Panc1 (cell line): ENCODE measurements at regions not wholly inside any gene's neighbourhood (a gene's known extent, or its start where the extent isn't known, plus 50 kb on each side); places are given as distances from the start of the nearest gene placed in this dataset.
A peak's percentile ranks its signal among the peaks of the same experiment; 100 is the strongest.

Experiments used
- ATAC-seq: fragments of 200-7000 bp; cut with Tn5 transposase; 2 replicates; pipeline ENCODE4 v1.9.1; 2020; ENCODE audit warnings: mild to moderate bottlenecking, moderate library complexity
- BruUV-seq: library from RNA; stranded (reverse); fragments of 400-500 nt; replicated peaks from 2 replicates; lab custom pipeline; 2021; lab: Mats Ljungman, UMichigan
- CTCF ChIA-PET: fragments of 300-600 bp; sonication (Branson Sonifier 250); formaldehyde crosslinking; loops from one replicate; lab custom pipeline; 2022; ENCODE audit warnings: antibody characterized with exemption; lab: Charles Lee
- POLR2A ChIA-PET: fragments of 300-600 bp; sonication (Branson Sonifier 250); formaldehyde crosslinking; loops from one replicate; lab custom pipeline; 2022; ENCODE audit warnings: antibody characterized with exemption; lab: Charles Lee
- DNase-seq: peaks from one replicate; pipeline ENCODE4 v3.0.0-alpha.2; 2010; ENCODE audit warnings: low read depth, low spot score
- H3K27ac ChIP-seq: 2 replicates; pipeline ENCODE4 v1.5.1; 2011; ENCODE audit warnings: mild to moderate bottlenecking, low read length, inconsistent platforms
- H3K27me3 ChIP-seq: fragments of 200-500 bp; sonication (Bioruptor generic); 2 replicates; pipeline ENCODE4 v1.6.0; 2014; ENCODE audit warnings: low read length, inconsistent platforms; ENCODE audit not compliant: control insufficient read depth, insufficient read depth
- H3K36me3 ChIP-seq: fragments of 200-500 bp; sonication (Bioruptor generic); 2 replicates; pipeline ENCODE4 v1.5.1; 2014; ENCODE audit warnings: inconsistent platforms, mild to moderate bottlenecking, low read length, moderate library complexity; ENCODE audit not compliant: control insufficient read depth, insufficient read depth
- H3K4me1 ChIP-seq: 2 replicates; pipeline ENCODE4 v1.5.1; 2011; ENCODE audit warnings: inconsistent platforms, mild to moderate bottlenecking, low read length, moderate library complexity; ENCODE audit not compliant: control insufficient read depth, insufficient read depth
- H3K4me3 ChIP-seq, 2 experiments: 2 replicates each; pipeline ENCODE4 v1.5.1; 2011 to 2012; ENCODE audit warnings: low read depth in 2 of 2, low read length in 2 of 2, mild to moderate bottlenecking in 2 of 2, inconsistent platforms in 1 of 2, moderate library complexity in 1 of 2
- H3K9me3 ChIP-seq: fragments of 200-500 bp; sonication (Bioruptor generic); 2 replicates; pipeline ENCODE4 v1.5.1; 2014; ENCODE audit warnings: low read depth, mild to moderate bottlenecking, inconsistent platforms, low read length, moderate library complexity; ENCODE audit not compliant: control insufficient read depth, insufficient read depth
- POLR2AphosphoS5 ChIP-seq: IDR thresholded peaks from 2 replicates; pipeline ENCODE4 v1.6.1; 2012; ENCODE audit warnings: mild to moderate bottlenecking, low read depth, low read length, moderate library complexity
- SIN3A ChIP-seq: IDR thresholded peaks from 2 replicates; pipeline ENCODE4 v1.6.1; 2012; ENCODE audit warnings: low read depth, mild to moderate bottlenecking, low read length, moderate library complexity, borderline replicate concordance; ENCODE audit not compliant: insufficient read depth
- TCF7L2 ChIP-seq: IDR thresholded peaks from 2 replicates; pipeline ENCODE4 v1.6.1; 2011; ENCODE audit warnings: mild to moderate bottlenecking, low read depth, low read length, inconsistent platforms
- in situ Hi-C: cut with HindIII; loops from 2 replicates; pipeline ENCODE4 v1.10.0; 2016; ENCODE audit warnings: low sequenced_read_pairs, low pct_unique_long_range_greater_than_20kb
- intact Hi-C: fragments of 100-400 bp; cut with micrococcal nuclease; formaldehyde crosslinking; loops from one replicate; pipeline ENCODE4 v1.10.0; 2022; ENCODE audit not compliant: unreplicated experiment
- TF ChIP-seq, protein P1 (sequence below), 2 experiments: IDR thresholded peaks; 2 replicates each; pipeline ENCODE4 v1.6.1; 2011 to 2012; ENCODE audit warnings: low read depth in 2 of 2, control low read depth in 1 of 2, low read length in 1 of 2, mild to moderate bottlenecking in 1 of 2, moderate library complexity in 1 of 2; ENCODE audit not compliant: insufficient read depth in 1 of 2
- TF ChIP-seq, protein P2 (sequence below): fragments of 450-650 bp; IDR thresholded peaks from 2 replicates; pipeline ENCODE4 v1.5.1; 2017; ENCODE audit warnings: mild to moderate bottlenecking

DNA sequence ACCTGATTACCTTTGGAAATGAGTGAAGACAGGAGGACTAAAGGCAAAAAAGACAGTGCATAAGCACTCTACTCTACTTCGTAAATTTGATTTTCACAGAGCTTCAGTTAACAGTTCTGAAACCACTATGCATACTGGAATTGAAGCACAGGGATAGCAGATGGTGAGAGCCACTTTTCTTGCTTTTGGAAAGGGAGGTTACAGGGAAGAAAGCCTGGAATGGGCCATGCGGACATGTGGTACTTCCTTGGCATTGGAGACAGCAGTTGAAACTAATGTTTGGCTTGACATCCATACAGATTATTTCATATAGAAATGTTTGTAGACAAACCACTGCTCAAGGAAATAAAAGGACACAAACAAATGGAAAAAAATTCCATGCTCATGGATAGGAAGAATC lies 585.6 kb upstream of the RAB6C start:
- in situ Hi-C loops, result no loop called here
- no peak overlapping the region for H3K4me3 ChIP-seq
- no TSS peak for BruUV-seq
- TF ChIP-seq POLR2AphosphoS5, result no peak
- TF ChIP-seq, protein P1, sequence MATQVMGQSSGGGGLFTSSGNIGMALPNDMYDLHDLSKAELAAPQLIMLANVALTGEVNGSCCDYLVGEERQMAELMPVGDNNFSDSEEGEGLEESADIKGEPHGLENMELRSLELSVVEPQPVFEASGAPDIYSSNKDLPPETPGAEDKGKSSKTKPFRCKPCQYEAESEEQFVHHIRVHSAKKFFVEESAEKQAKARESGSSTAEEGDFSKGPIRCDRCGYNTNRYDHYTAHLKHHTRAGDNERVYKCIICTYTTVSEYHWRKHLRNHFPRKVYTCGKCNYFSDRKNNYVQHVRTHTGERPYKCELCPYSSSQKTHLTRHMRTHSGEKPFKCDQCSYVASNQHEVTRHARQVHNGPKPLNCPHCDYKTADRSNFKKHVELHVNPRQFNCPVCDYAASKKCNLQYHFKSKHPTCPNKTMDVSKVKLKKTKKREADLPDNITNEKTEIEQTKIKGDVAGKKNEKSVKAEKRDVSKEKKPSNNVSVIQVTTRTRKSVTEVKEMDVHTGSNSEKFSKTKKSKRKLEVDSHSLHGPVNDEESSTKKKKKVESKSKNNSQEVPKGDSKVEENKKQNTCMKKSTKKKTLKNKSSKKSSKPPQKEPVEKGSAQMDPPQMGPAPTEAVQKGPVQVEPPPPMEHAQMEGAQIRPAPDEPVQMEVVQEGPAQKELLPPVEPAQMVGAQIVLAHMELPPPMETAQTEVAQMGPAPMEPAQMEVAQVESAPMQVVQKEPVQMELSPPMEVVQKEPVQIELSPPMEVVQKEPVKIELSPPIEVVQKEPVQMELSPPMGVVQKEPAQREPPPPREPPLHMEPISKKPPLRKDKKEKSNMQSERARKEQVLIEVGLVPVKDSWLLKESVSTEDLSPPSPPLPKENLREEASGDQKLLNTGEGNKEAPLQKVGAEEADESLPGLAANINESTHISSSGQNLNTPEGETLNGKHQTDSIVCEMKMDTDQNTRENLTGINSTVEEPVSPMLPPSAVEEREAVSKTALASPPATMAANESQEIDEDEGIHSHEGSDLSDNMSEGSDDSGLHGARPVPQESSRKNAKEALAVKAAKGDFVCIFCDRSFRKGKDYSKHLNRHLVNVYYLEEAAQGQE (IDR thresholded peaks at IDR 0.05; ENCODE audit: insufficient read depth in 1 of 2, low read depth in 2 of 2, low read length in 1 of 2), result no peak
- no peak for TF ChIP-seq SIN3A
- no peak for TF ChIP-seq TCF7L2
- TF ChIP-seq, protein P2, sequence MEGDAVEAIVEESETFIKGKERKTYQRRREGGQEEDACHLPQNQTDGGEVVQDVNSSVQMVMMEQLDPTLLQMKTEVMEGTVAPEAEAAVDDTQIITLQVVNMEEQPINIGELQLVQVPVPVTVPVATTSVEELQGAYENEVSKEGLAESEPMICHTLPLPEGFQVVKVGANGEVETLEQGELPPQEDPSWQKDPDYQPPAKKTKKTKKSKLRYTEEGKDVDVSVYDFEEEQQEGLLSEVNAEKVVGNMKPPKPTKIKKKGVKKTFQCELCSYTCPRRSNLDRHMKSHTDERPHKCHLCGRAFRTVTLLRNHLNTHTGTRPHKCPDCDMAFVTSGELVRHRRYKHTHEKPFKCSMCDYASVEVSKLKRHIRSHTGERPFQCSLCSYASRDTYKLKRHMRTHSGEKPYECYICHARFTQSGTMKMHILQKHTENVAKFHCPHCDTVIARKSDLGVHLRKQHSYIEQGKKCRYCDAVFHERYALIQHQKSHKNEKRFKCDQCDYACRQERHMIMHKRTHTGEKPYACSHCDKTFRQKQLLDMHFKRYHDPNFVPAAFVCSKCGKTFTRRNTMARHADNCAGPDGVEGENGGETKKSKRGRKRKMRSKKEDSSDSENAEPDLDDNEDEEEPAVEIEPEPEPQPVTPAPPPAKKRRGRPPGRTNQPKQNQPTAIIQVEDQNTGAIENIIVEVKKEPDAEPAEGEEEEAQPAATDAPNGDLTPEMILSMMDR, result no peak
- DNase-seq, result no peak
- no peaks in the 10 kb centered on the region for H3K9me3 ChIP-seq
- POLR2A ChIA-PET, result no interaction called here
- no peaks in the 10 kb centered on the region for H3K27me3 ChIP-seq
- no peak overlapping the region for H3K27ac ChIP-seq
- CTCF ChIA-PET, result no interaction called here
- intact Hi-C loops, result no loop called here
- ATAC-seq, result no peak
- no peaks in the 10 kb centered on the region for H3K4me1 ChIP-seq
- H3K36me3 ChIP-seq, result no peaks in the 10 kb centered on the region

DNA sequence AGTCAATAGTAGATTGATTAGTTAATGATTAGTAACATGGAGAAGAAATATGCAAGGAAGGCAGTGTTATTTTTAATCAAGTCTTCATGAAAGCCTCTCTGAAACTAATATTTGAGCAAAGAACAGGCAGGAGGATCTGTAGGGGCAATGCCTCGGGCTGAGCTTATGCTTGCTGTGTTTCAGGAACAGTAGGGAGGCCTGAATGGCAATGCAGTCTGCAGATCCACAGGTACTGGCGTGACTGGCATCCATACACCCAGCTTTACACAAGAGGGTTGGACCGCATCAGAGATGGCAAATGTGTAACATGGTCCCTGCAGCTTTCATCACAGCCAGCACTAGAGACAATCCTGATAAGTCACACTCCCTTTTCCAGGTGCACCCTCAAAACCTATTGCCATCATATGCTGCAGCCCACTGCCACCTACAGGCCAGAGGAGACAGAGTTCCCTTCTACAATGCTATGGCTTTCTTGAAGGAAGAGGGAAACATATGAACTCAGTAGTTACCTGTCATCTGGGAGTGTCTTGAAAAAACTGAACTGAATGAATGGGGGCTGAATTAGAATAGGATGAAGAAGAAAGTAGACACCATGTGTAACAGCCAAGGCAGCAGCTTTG lies 582.4 kb upstream of the RAB6C start:
- Histone ChIP-seq H3K27ac (no peak overlapping the region), H3K36me3 (no peaks in the 10 kb centered on the region), H3K4me3 (no peak overlapping the region), H3K27me3 (no peaks in the 10 kb centered on the region), H3K4me1 (no peaks in the 10 kb centered on the region), H3K9me3 (no peaks in the 10 kb centered on the region)
- ATAC-seq (peak; percentile 69), DNase-seq (peak; percentile 24)
- no TSS peak for BruUV-seq
- in situ Hi-C loops (no loop called here), intact Hi-C loops (no loop called here)
- ChIA-PET CTCF (interaction anchor here (0.6 kb wide), 1 partner anchor 1201 kb away, joined by 4 read pairs; no protein-coding TSS in a partner anchor), POLR2A (no interaction called here)
- TF ChIP-seq, protein P2, result peak; percentile 75
- TF ChIP-seq POLR2AphosphoS5, result no peak
